A673 (cell line): ENCODE measurements at regions not wholly inside any gene's neighbourhood (a gene's known extent, or its start where the extent isn't known, plus 50 kb on each side); places are given as distances from the start of the nearest gene placed in this dataset.

ENCODE experiments used
- BruUV-seq: library from RNA; stranded (reverse); fragments of 400-500 nt; replicated peaks from 2 replicates; lab custom pipeline; 2021; lab: Mats Ljungman, UMichigan
- CTCF ChIA-PET: fragments of 300-600 bp; sonication (Branson Sonifier 250); formaldehyde crosslinking; loops from one replicate; lab custom pipeline; 2022; ENCODE audit warnings: antibody characterized with exemption; lab: Charles Lee
- POLR2A ChIA-PET: fragments of 300-600 bp; sonication (Branson Sonifier 250); formaldehyde crosslinking; loops from one replicate; lab custom pipeline; 2022; ENCODE audit warnings: antibody characterized with exemption; ENCODE audit not compliant: low non-redundant PET; lab: Charles Lee
- DNase-seq: peaks from one replicate; pipeline ENCODE4 v3.0.0-alpha.2; 2015; ENCODE audit warnings: low spot score
- H3K27ac ChIP-seq: fragments of 200-600 bp; sonication (generic); 2 replicates; pipeline ENCODE4 v1.5.1; 2016; ENCODE audit warnings: mixed run types, low read depth, mild to moderate bottlenecking, mixed read lengths, antibody characterized with exemption, low read length; ENCODE audit not compliant: poor library complexity, severe bottlenecking
- H3K27me3 ChIP-seq: fragments of 200-600 bp; sonication (generic); replicated peaks from 2 replicates; pipeline ENCODE4 v1.6.1; 2017; ENCODE audit warnings: mixed run types, low read depth, mild to moderate bottlenecking, mixed read lengths, antibody characterized with exemption, low read length; ENCODE audit not compliant: insufficient read depth, poor library complexity
- H3K36me3 ChIP-seq: fragments of 200-600 bp; sonication (generic); 2 replicates; pipeline ENCODE4 v1.6.1; 2016; ENCODE audit warnings: mixed run types, mild to moderate bottlenecking, mixed read lengths, antibody characterized with exemption, low read length; ENCODE audit not compliant: insufficient read depth, poor library complexity, severe bottlenecking
- H3K4me1 ChIP-seq: fragments of 200-600 bp; sonication (generic); 2 replicates; pipeline ENCODE4 v1.6.1; 2017; ENCODE audit warnings: mixed run types, mild to moderate bottlenecking, mixed read lengths, antibody characterized with exemption, low read length; ENCODE audit not compliant: insufficient read depth, poor library complexity, severe bottlenecking
- H3K4me3 ChIP-seq: fragments of 200-600 bp; sonication (generic); 2 replicates; pipeline ENCODE4 v1.5.1; 2016; ENCODE audit warnings: low read depth, mixed run types, mild to moderate bottlenecking, mixed read lengths, low read length; ENCODE audit not compliant: poor library complexity, severe bottlenecking
- H3K9me3 ChIP-seq: fragments of 200-600 bp; sonication (generic); 2 replicates; pipeline ENCODE4 v1.6.1; 2016; ENCODE audit warnings: mixed run types, low read depth, mild to moderate bottlenecking, mixed read lengths, antibody characterized with exemption, low read length; ENCODE audit not compliant: poor library complexity, severe bottlenecking
- CTCF ChIP-seq: fragments of 300-800, 200-600 bp; sonication (generic); conservative IDR thresholded peaks from 2 replicates; pipeline ENCODE4 v1.5.1; 2017; ENCODE audit warnings: low read depth, mild to moderate bottlenecking, antibody characterized with exemption, low read length, moderate library complexity, mixed read lengths
- EZH2 ChIP-seq: fragments of 200-600 bp; sonication (generic); IDR thresholded peaks from 2 replicates; pipeline ENCODE4 v1.6.1; 2017; ENCODE audit warnings: borderline replicate concordance, low read depth, mild to moderate bottlenecking, mixed read lengths, antibody characterized with exemption, low read length; ENCODE audit not compliant: poor library complexity, severe bottlenecking
- intact Hi-C: fragments of 100-400 bp; cut with micrococcal nuclease; formaldehyde crosslinking; loops from one replicate; pipeline ENCODE4 v1.10.0; 2022; ENCODE audit not compliant: unreplicated experiment

GRCh38 chr6:134495890-134496248, 178.0 kb upstream of the SGK1 start:
- no peak overlapping the region for H3K27ac ChIP-seq
- no peaks in the 10 kb centered on the region for H3K4me1 ChIP-seq
- no peaks in the 10 kb centered on the region for H3K36me3 ChIP-seq
- no peak for TF ChIP-seq CTCF
- no peak for TF ChIP-seq EZH2
- ChIA-PET POLR2A (no interaction called here), CTCF (no interaction called here)
- H3K9me3 ChIP-seq: no peaks in the 10 kb centered on the region
- no peak overlapping the region for H3K4me3 ChIP-seq
- BruUV-seq: no TSS peak
- no peak for DNase-seq
- intact Hi-C loops: no loop called here
- no peaks in the 10 kb centered on the region for H3K27me3 ChIP-seq

- Histone ChIP-seq H3K27me3 (no peaks in the 10 kb centered on the region), H3K9me3 (no peaks in the 10 kb centered on the region), H3K4me1 (no peaks in the 10 kb centered on the region), H3K4me3 (no peak overlapping the region), H3K27ac (no peak overlapping the region), H3K36me3 (no peaks in the 10 kb centered on the region)
- BruUV-seq: no TSS peak
- no peak for DNase-seq
- ChIA-PET POLR2A (no interaction called here), CTCF (no interaction called here)
- TF ChIP-seq EZH2 (no peak), CTCF (no peak)
- intact Hi-C loops: no loop called here
These were observed 177.4 kb upstream of the SGK1 start for GRCh38 chr6:134495203-134495889.

- intact Hi-C loops: no loop called here
- no peaks in the 10 kb centered on the region for H3K27me3 ChIP-seq
- TF ChIP-seq EZH2 (no peak), CTCF (no peak)
- H3K36me3 ChIP-seq: no peaks in the 10 kb centered on the region
- ChIA-PET POLR2A (no interaction called here), CTCF (no interaction called here)
- no peak overlapping the region for H3K27ac ChIP-seq
- no peaks in the 10 kb centered on the region for H3K9me3 ChIP-seq
- no peaks in the 10 kb centered on the region for H3K4me1 ChIP-seq
- no TSS peak for BruUV-seq
- no peak for DNase-seq
- no peak overlapping the region for H3K4me3 ChIP-seq
These were observed 175.9 kb upstream of the SGK1 start for GRCh38 chr6:134493789-134494188.
